Keratinocyte (primary cell): ENCODE measurements at regions not wholly inside any gene's neighbourhood (a gene's known extent, or its start where the extent isn't known, plus 50 kb on each side); places are given as distances from the start of the nearest gene placed in this dataset.

ENCODE experiments used
- DNase-seq: peaks from one replicate; pipeline ENCODE4 v3.0.0-alpha.2; 2011; ENCODE audit warnings: low read depth, missing footprints, low spot score
- FAIRE-seq: peaks from 2 replicates; lab custom pipeline; 2011; peaks lifted over from hg19 to GRCh38; lab: Jason Lieb, UNC
- H2AFZ ChIP-seq: 2 replicates; pipeline ENCODE4 v1.6.0; 2012; ENCODE audit warnings: low read length, control low read depth, inconsistent platforms; ENCODE audit not compliant: control insufficient read depth
- H3K27ac ChIP-seq: 2 replicates; pipeline ENCODE4 v1.5.1; 2011; ENCODE audit warnings: low read length; ENCODE audit not compliant: control insufficient read depth, insufficient read depth
- H3K27me3 ChIP-seq: 3 replicates; pipeline ENCODE4 v1.6.0; 2011; ENCODE audit warnings: low read length; ENCODE audit not compliant: control insufficient read depth, insufficient read depth; ENCODE audit errors: extremely low read depth
- H3K36me3 ChIP-seq, 2 experiments: 2 replicates in 1 of 2; 3 replicates in 1 of 2; pipeline ENCODE4 v1.5.1; 2011; ENCODE audit warnings: low read length in 2 of 2, mild to moderate bottlenecking in 1 of 2; ENCODE audit not compliant: control insufficient read depth in 2 of 2, insufficient read depth in 2 of 2; ENCODE audit errors: extremely low read depth in 1 of 2
- H3K4me1 ChIP-seq: 3 replicates; pipeline ENCODE4 v1.5.1; 2011; ENCODE audit warnings: low read length; ENCODE audit not compliant: control insufficient read depth, insufficient read depth; ENCODE audit errors: extremely low read depth
- H3K4me2 ChIP-seq: 3 replicates; pipeline ENCODE4 v1.6.0; 2011; ENCODE audit warnings: low read depth, low read length; ENCODE audit not compliant: control insufficient read depth, insufficient read depth; ENCODE audit errors: extremely low read depth
- H3K4me3 ChIP-seq, 3 experiments: fragments of 200-600 bp in 1 of 3; sonication (generic) in 1 of 3; 2 replicates in 2 of 3; 3 replicates in 1 of 3; pipeline ENCODE4 v1.5.1; 2011 to 2016; ENCODE audit warnings: low read length in 3 of 3, mild to moderate bottlenecking in 3 of 3, control low read depth in 2 of 3, inconsistent platforms in 1 of 3, low read depth in 1 of 3, mixed read lengths in 1 of 3, mixed run types in 1 of 3, moderate library complexity in 1 of 3; ENCODE audit not compliant: control insufficient read depth in 2 of 3, insufficient read depth in 2 of 3; ENCODE audit errors: extremely low read depth in 1 of 3
- H3K79me2 ChIP-seq: 2 replicates; pipeline ENCODE4 v1.6.0; 2012; ENCODE audit warnings: low read length; ENCODE audit not compliant: control insufficient read depth, insufficient read depth
- H3K9ac ChIP-seq: 3 replicates; pipeline ENCODE4 v1.6.0; 2011; ENCODE audit warnings: low read length; ENCODE audit not compliant: control insufficient read depth, insufficient read depth; ENCODE audit errors: extremely low read depth
- H3K9me1 ChIP-seq: 3 replicates; pipeline ENCODE4 v1.6.0; 2011; ENCODE audit warnings: low read length; ENCODE audit not compliant: control insufficient read depth, insufficient read depth; ENCODE audit errors: extremely low read depth
- H3K9me3 ChIP-seq: 2 replicates; pipeline ENCODE4 v1.5.1; 2012; ENCODE audit warnings: low read depth, low read length; ENCODE audit not compliant: control insufficient read depth
- H4K20me1 ChIP-seq: 3 replicates; pipeline ENCODE4 v1.6.0; 2011; ENCODE audit warnings: low read length; ENCODE audit not compliant: control insufficient read depth, insufficient read depth; ENCODE audit errors: extremely low read depth
- CTCF ChIP-seq, 3 experiments: IDR thresholded peaks in 1 of 3; conservative IDR thresholded peaks in 1 of 3; optimal IDR thresholded peaks in 1 of 3; 2 replicates in 2 of 3; 3 replicates in 1 of 3; pipeline versions ENCODE3 to v1.5.1; 2011; ENCODE audit warnings: low read length in 3 of 3, mild to moderate bottlenecking in 3 of 3, moderate library complexity in 2 of 3, control low read depth in 1 of 3, inconsistent platforms in 1 of 3; ENCODE audit not compliant: insufficient read depth in 2 of 3; ENCODE audit errors: extremely low read depth in 1 of 3
- EZH2 ChIP-seq: IDR thresholded peaks from one replicate; pipeline ENCODE4 v1.6.1; 2012; ENCODE audit warnings: inconsistent platforms, mild to moderate bottlenecking, low read length, moderate library complexity
- dilution Hi-C: fragments of 300-500 bp; cut with MboI; formaldehyde crosslinking; loops from one replicate; pipeline ENCODE4 v1.7.0; 2020; ENCODE audit warnings: low sequenced_read_pairs; ENCODE audit not compliant: extremely low pct_ligation_motif_present

GRCh38 chr4:19158107-19158809 lies 1093.4 kb upstream of the SLIT2 start:
- dilution Hi-C loops: no loop called here
- no peaks in the 10 kb centered on the region for H3K79me2 ChIP-seq
- H2AFZ ChIP-seq: no peak overlapping the region
- H3K36me3 ChIP-seq: no peaks in the 10 kb centered on the region
- DNase-seq (no peak), FAIRE-seq (no peak)
- no peak overlapping the region for H3K9ac ChIP-seq
- TF ChIP-seq CTCF (optimal IDR thresholded peaks at IDR 0.05 in 1 of 3, IDR thresholded peaks at IDR 0.05 in 1 of 3, conservative IDR thresholded peaks at IDR 0.05 in 1 of 3; ENCODE audit: extremely low read depth in 1 of 3, insufficient read depth in 2 of 3, low read length in 3 of 3) (no peak), EZH2 (no peak)
- no peaks in the 10 kb centered on the region for H3K9me3 ChIP-seq
- no peak overlapping the region for H3K4me3 ChIP-seq
- no peaks in the 10 kb centered on the region for H3K9me1 ChIP-seq
- H3K27me3 ChIP-seq: no peaks in the 10 kb centered on the region
- no peaks in the 10 kb centered on the region for H4K20me1 ChIP-seq
- no peak overlapping the region for H3K27ac ChIP-seq
- H3K4me2 ChIP-seq: no peak overlapping the region
- no peaks in the 10 kb centered on the region for H3K4me1 ChIP-seq

GRCh38 chr4:19156786-19157185 lies 1094.9 kb upstream of the SLIT2 start:
- dilution Hi-C loops: no loop called here
- DNase-seq (no peak), FAIRE-seq (no peak)
- TF ChIP-seq CTCF (optimal IDR thresholded peaks at IDR 0.05 in 1 of 3, IDR thresholded peaks at IDR 0.05 in 1 of 3, conservative IDR thresholded peaks at IDR 0.05 in 1 of 3; ENCODE audit: extremely low read depth in 1 of 3, insufficient read depth in 2 of 3, low read length in 3 of 3) (no peak), EZH2 (no peak)
- H4K20me1 ChIP-seq: no peaks in the 10 kb centered on the region
- H3K36me3 ChIP-seq: no peaks in the 10 kb centered on the region
- no peaks in the 10 kb centered on the region for H3K4me1 ChIP-seq
- no peak overlapping the region for H2AFZ ChIP-seq
- no peaks in the 10 kb centered on the region for H3K79me2 ChIP-seq
- H3K27me3 ChIP-seq: no peaks in the 10 kb centered on the region
- no peaks in the 10 kb centered on the region for H3K9me1 ChIP-seq
- H3K4me2 ChIP-seq: no peak overlapping the region
- no peak overlapping the region for H3K4me3 ChIP-seq
- H3K9me3 ChIP-seq: no peaks in the 10 kb centered on the region
- no peak overlapping the region for H3K27ac ChIP-seq
- no peak overlapping the region for H3K9ac ChIP-seq
